ENCODE measurements at regions not wholly inside any gene's neighbourhood (a gene's known extent, or its start where the extent isn't known, plus 50 kb on each side); places are given as distances from the start of the nearest gene placed in this dataset.

GRCh38 chr2:101597347-101597944, 100.1 kb upstream of the MAP4K4 start:
- no peak overlapping the region for H3K27ac ChIP-seq
- TF ChIP-seq, protein P1, sequence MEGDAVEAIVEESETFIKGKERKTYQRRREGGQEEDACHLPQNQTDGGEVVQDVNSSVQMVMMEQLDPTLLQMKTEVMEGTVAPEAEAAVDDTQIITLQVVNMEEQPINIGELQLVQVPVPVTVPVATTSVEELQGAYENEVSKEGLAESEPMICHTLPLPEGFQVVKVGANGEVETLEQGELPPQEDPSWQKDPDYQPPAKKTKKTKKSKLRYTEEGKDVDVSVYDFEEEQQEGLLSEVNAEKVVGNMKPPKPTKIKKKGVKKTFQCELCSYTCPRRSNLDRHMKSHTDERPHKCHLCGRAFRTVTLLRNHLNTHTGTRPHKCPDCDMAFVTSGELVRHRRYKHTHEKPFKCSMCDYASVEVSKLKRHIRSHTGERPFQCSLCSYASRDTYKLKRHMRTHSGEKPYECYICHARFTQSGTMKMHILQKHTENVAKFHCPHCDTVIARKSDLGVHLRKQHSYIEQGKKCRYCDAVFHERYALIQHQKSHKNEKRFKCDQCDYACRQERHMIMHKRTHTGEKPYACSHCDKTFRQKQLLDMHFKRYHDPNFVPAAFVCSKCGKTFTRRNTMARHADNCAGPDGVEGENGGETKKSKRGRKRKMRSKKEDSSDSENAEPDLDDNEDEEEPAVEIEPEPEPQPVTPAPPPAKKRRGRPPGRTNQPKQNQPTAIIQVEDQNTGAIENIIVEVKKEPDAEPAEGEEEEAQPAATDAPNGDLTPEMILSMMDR (IDR thresholded peaks at IDR 0.05; ENCODE audit: low read depth, low read length): no peak
- H3K9me3 ChIP-seq (ENCODE audit: severe bottlenecking): no peaks in the 10 kb centered on the region
- H3K36me3 ChIP-seq: no peaks in the 10 kb centered on the region
- no peak for DNase-seq
- H3K4me3 ChIP-seq (ENCODE audit: low read depth, low read length): no peak overlapping the region
- H3K27me3 ChIP-seq (ENCODE audit: insufficient read depth, low read depth, severe bottlenecking): no peaks in the 10 kb centered on the region

DNA sequence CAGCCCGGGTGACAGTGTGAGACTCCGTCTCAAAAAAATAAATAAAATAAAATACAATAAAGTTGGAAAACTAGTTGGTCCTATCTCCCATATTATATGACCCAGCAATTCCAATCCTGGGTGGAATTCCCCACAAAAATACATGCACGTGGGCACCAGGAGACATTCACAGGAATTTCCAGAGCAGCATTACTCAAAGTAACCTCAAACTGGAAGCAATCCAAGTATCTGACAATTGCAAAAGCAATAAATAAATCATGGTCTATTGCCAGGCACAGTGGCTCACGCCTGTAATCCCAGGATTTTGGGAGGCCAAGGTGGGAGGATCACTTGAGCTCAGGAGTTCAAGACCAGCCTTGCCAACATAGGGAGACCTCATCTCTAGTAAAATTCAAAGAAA, 101.2 kb upstream of the MAP4K4 start:
- no peaks in the 10 kb centered on the region for H3K36me3 ChIP-seq
- no peak for DNase-seq
- TF ChIP-seq, protein P1 (IDR thresholded peaks at IDR 0.05; ENCODE audit: low read depth, low read length): no peak
- H3K27ac ChIP-seq: no peak overlapping the region
- H3K4me3 ChIP-seq (ENCODE audit: low read depth, low read length): no peak overlapping the region
- no peaks in the 10 kb centered on the region for H3K9me3 ChIP-seq (ENCODE audit: severe bottlenecking)
- no peaks in the 10 kb centered on the region for H3K27me3 ChIP-seq (ENCODE audit: insufficient read depth, low read depth, severe bottlenecking)

DNA sequence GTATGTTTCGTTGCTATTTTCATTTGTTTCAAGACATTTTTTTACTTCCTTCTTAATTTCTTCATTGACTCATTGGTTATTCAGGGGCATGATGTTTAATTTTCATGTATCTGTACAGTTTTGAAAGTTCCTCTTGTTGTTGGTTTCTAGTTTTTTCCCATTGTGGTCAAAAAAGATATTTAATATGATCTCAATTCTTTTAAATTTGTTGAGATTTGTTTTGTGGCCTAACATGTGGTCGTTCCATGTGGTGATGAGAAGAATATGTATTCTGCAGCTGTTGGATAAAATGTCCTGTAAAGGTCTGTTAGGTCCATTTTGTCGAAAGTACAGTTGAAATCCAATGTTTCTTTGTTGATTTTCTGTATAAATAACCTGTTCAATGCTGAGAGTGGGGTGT, 110.3 kb upstream of the MAP4K4 start:
- Histone ChIP-seq H3K4me3 (ENCODE audit: low read depth, low read length) (no peak overlapping the region), H3K27ac (no peak overlapping the region), H3K36me3 (no peaks in the 10 kb centered on the region), H3K27me3 (ENCODE audit: insufficient read depth, low read depth, severe bottlenecking) (no peaks in the 10 kb centered on the region), H3K9me3 (ENCODE audit: severe bottlenecking) (no peaks in the 10 kb centered on the region)
- DNase-seq: no peak
- TF ChIP-seq, protein P1 (IDR thresholded peaks at IDR 0.05; ENCODE audit: low read depth, low read length): no peak

DNA sequence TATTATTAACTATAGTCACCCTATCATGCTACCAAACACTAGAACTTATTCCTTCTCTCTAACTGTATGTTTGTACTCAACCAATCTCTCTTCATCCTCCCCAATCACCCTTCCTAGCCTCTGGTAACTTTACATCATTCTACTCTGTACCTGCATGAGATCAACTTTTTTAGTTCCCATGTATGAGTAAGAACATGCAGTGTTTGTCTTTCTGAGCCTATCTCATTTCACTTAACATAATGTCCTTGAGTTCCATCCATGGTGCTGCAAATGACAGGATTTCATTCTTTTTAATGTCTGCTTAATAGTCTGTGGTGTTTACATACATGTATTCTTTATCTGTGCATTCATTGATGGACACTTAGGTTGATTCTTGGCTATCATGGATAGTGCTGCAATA, 108.9 kb upstream of the RFX8 start:
- H3K27ac ChIP-seq: no peak overlapping the region
- no peaks in the 10 kb centered on the region for H3K36me3 ChIP-seq
- TF ChIP-seq, protein P1 (IDR thresholded peaks at IDR 0.05; ENCODE audit: low read depth, low read length): no peak
- H3K9me3 ChIP-seq (ENCODE audit: severe bottlenecking): no peaks in the 10 kb centered on the region
- no peaks in the 10 kb centered on the region for H3K27me3 ChIP-seq (ENCODE audit: insufficient read depth, low read depth, severe bottlenecking)
- DNase-seq: no peak
- no peak overlapping the region for H3K4me3 ChIP-seq (ENCODE audit: low read depth, low read length)

GRCh38 chr2:101581675-101582299, 106.9 kb upstream of the RFX8 start:
- H3K27ac ChIP-seq: no peak overlapping the region
- TF ChIP-seq, protein P1 (IDR thresholded peaks at IDR 0.05; ENCODE audit: low read depth, low read length): no peak

GRCh38 chr2:101580528-101580927, 105.6 kb upstream of the RFX8 start:
- Histone ChIP-seq H3K4me3 (ENCODE audit: low read depth, low read length) (no peak overlapping the region), H3K27me3 (ENCODE audit: insufficient read depth, low read depth, severe bottlenecking) (no peaks in the 10 kb centered on the region), H3K27ac (no peak overlapping the region), H3K9me3 (ENCODE audit: severe bottlenecking) (no peaks in the 10 kb centered on the region), H3K36me3 (no peaks in the 10 kb centered on the region)
- DNase-seq: no peak
- TF ChIP-seq, protein P1 (IDR thresholded peaks at IDR 0.05; ENCODE audit: low read depth, low read length): no peak

More at GRCh38 chr2:101581675-101582299, 106.9 kb upstream of the RFX8 start:
- H3K27me3 ChIP-seq (ENCODE audit: insufficient read depth, low read depth, severe bottlenecking): no peaks in the 10 kb centered on the region
- DNase-seq: no peak
- no peaks in the 10 kb centered on the region for H3K9me3 ChIP-seq (ENCODE audit: severe bottlenecking)
- H3K4me3 ChIP-seq (ENCODE audit: low read depth, low read length): no peak overlapping the region
- H3K36me3 ChIP-seq: no peaks in the 10 kb centered on the region
